K562 (cell line): ENCODE measurements at regions not wholly inside any gene's neighbourhood (a gene's known extent, or its start where the extent isn't known, plus 50 kb on each side); places are given as distances from the start of the nearest gene placed in this dataset.

ENCODE experiments used
- ATAC-seq: fragments of 200-7000 bp; cut with Tn5 transposase; 3 replicates; pipeline ENCODE4 v1.9.1; 2020; ENCODE audit warnings: moderate library complexity
- BruUV-seq: library from RNA; stranded (reverse); fragments of 400-500 nt; replicated peaks from 2 replicates; lab custom pipeline; 2021; lab: Mats Ljungman, UMichigan
- CTCF ChIA-PET: fragments of 300-600 bp; formaldehyde crosslinking; extraction: SDS; loops from one replicate; lab custom pipeline; 2021; ENCODE audit warnings: low intra/inter-chr PET ratio; lab: Yijun Ruan, JAX
- POLR2A ChIA-PET: fragments of 300-600, 350-650 bp; sonication (Branson Sonifier 250); formaldehyde crosslinking; extraction: SDS; loops from one replicate; lab custom pipeline; 2021; ENCODE audit warnings: antibody characterized with exemption, inconsistent platforms; lab: Yijun Ruan, JAX
- DNase-seq, 4 experiments: peaks; one replicate each; pipeline versions ENCODE4 v3.0.0 to v3.0.0-alpha.2; 2011 to 2018; ENCODE audit warnings: low spot score in 3 of 4, mixed read lengths in 3 of 4; ENCODE audit errors: extremely low read depth in 1 of 4
- FAIRE-seq: peaks from 2 replicates; lab custom pipeline; 2011; peaks lifted over from hg19 to GRCh38; lab: Jason Lieb, UNC
- H2AFZ ChIP-seq: 2 replicates; pipeline ENCODE4 v1.6.0; 2011; ENCODE audit warnings: low read depth, low read length, control low read depth, inconsistent platforms
- H3K27ac ChIP-seq: fragments of 200-600 bp; 3 replicates; pipeline ENCODE4 v1.8.0; 2011; ENCODE audit warnings: low read depth, mild to moderate bottlenecking, control low read depth, inconsistent platforms, low read length, moderate library complexity, mixed read lengths; ENCODE audit errors: extremely low read depth
- H3K27me3 ChIP-seq, 2 experiments: fragments of 300-600 bp in 1 of 2; 2 replicates in 1 of 2; 3 replicates in 1 of 2; pipeline versions ENCODE4 v1.6.0 to v1.8.0; 2011; ENCODE audit warnings: inconsistent platforms in 2 of 2, low read length in 2 of 2, mild to moderate bottlenecking in 1 of 2, mixed read lengths in 1 of 2, moderate library complexity in 1 of 2; ENCODE audit not compliant: control insufficient read depth in 2 of 2, insufficient read depth in 2 of 2
- H3K36me3 ChIP-seq: fragments of 300-600 bp; 3 replicates; pipeline ENCODE4 v1.8.0; 2011; ENCODE audit warnings: mild to moderate bottlenecking, low read length, inconsistent platforms; ENCODE audit not compliant: control insufficient read depth, insufficient read depth
- H3K4me1 ChIP-seq, 2 experiments: fragments of 200-600 bp in 1 of 2; replicated peaks in 1 of 2; 2 replicates in 1 of 2; 3 replicates in 1 of 2; pipeline versions ENCODE4 v1.5.1 to v1.8.0; 2011; ENCODE audit warnings: inconsistent platforms in 2 of 2, low read length in 2 of 2, mild to moderate bottlenecking in 1 of 2, mixed read lengths in 1 of 2, moderate library complexity in 1 of 2; ENCODE audit not compliant: control insufficient read depth in 2 of 2, insufficient read depth in 2 of 2
- H3K4me2 ChIP-seq: 2 replicates; pipeline ENCODE4 v1.6.1; 2011; ENCODE audit warnings: low read length, control low read depth, inconsistent platforms, mixed read lengths; ENCODE audit not compliant: insufficient read depth
- H3K4me3 ChIP-seq: fragments of 200-600 bp; sonication (generic), shearing (Covaris generic); 2 replicates; pipeline ENCODE4 v1.5.1; 2016; ENCODE audit warnings: control low read depth, inconsistent platforms
- H3K79me2 ChIP-seq: fragments of 200-600 bp; 3 replicates; pipeline ENCODE4 v1.8.0; 2011; ENCODE audit warnings: low read length, inconsistent platforms; ENCODE audit not compliant: control insufficient read depth, insufficient read depth
- H3K9ac ChIP-seq, 2 experiments: 2 replicates each; pipeline versions ENCODE4 v1.6.0 to v1.6.1; 2011; ENCODE audit warnings: low read depth in 2 of 2, low read length in 2 of 2, control low read depth in 1 of 2, inconsistent platforms in 1 of 2, mild to moderate bottlenecking in 1 of 2, mixed read lengths in 1 of 2; ENCODE audit not compliant: insufficient read depth in 1 of 2
- H3K9me1 ChIP-seq: one replicate; pipeline ENCODE4 v1.6.0; 2011; ENCODE audit warnings: inconsistent platforms, mild to moderate bottlenecking, low read length, moderate library complexity; ENCODE audit not compliant: control insufficient read depth, insufficient read depth
- H3K9me3 ChIP-seq: replicated peaks from 2 replicates; pipeline ENCODE4 v1.5.1; 2011; ENCODE audit warnings: low read depth, low read length, inconsistent platforms; ENCODE audit not compliant: control insufficient read depth, insufficient read depth
- H4K20me1 ChIP-seq: replicated peaks from 2 replicates; pipeline ENCODE4 v1.6.1; 2011; ENCODE audit warnings: low read length, inconsistent platforms, mixed read lengths; ENCODE audit not compliant: control insufficient read depth, insufficient read depth
- MBD2 ChIP-seq: sonication (generic); IDR thresholded peaks from 2 replicates; pipeline ENCODE4 v1.6.1; 2016; ENCODE audit warnings: low read depth, borderline replicate concordance
- SRSF3 ChIP-seq: fragments of 200-400 bp; formaldehyde crosslinking; IDR thresholded peaks from 2 replicates; pipeline ENCODE4 v1.6.1; 2016; ENCODE audit warnings: mild to moderate bottlenecking, low read length, moderate library complexity; ENCODE audit not compliant: insufficient read depth
- ZNF75A ChIP-seq: fragments of 450-650 bp; formaldehyde crosslinking; IDR thresholded peaks from 2 replicates; pipeline ENCODE4 v1.4.0; 2020; ENCODE audit warnings: mild to moderate bottlenecking
- WGBS: fragments of 100-300 bp; shearing (Covaris generic); methylation state at CpG from one replicate; pipeline ENCODE4 v1.1.6; 2016; ENCODE audit warnings: low coverage, mixed read lengths; ENCODE audit not compliant: insufficient coverage; ENCODE audit errors: missing lambda C conversion rate; 5-methylcytosine and 5-hydroxymethylcytosine counted together
- in situ Hi-C: fragments of 300-500 bp; cut with MboI; formaldehyde crosslinking; loops from 4 replicates; pipeline ENCODE4 v1.15.0; 2018; ENCODE audit warnings: inconsistent platforms, mixed read lengths
- intact Hi-C: fragments of 100-400 bp; cut with micrococcal nuclease; formaldehyde crosslinking; loops from 2 replicates; pipeline ENCODE4 v1.14.2; 2022
- TF ChIP-seq, protein P1 (sequence below): fragments of 250-450 bp; sonication (Bioruptor Pico); IDR thresholded peaks from 2 replicates; pipeline ENCODE4 v1.5.0; 2021
- TF ChIP-seq, protein P2 (sequence below): fragments of 450-650 bp; IDR thresholded peaks from 2 replicates; pipeline ENCODE4 v1.6.1; 2016

DNA sequence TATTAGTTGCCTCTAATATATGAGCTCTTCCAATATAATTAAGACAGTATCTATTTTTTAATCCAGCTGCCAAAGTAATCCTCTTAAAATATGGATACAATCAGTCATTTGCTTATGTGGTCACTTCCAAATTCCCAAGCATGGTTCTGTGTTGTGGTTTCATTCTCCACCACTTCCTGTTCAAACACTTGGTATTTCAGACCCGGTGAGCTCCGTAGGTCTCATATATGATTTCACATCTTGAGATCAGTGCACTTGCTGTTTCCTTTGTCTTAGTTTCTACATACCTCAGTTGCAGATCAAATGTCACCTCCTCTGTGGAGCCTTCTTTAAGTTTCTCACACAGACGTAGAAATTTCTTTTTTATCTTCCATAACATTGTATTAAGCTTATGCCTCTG is 254.2 kb downstream of the KCNS3 start:
- Histone ChIP-seq H3K9me3 (no peaks in the 10 kb centered on the region), H3K79me2 (no peaks in the 10 kb centered on the region), H3K27me3 (no peaks in the 10 kb centered on the region), H4K20me1 (no peaks in the 10 kb centered on the region), H3K4me2 (no peak overlapping the region), H3K4me1 (no peaks in the 10 kb centered on the region), H3K27ac (no peak overlapping the region), H3K9me1 (no peaks in the 10 kb centered on the region), H3K36me3 (no peaks in the 10 kb centered on the region), H2AFZ (no peak overlapping the region), H3K9ac (no peak overlapping the region), H3K4me3 (no peak overlapping the region)
- WGBS = 0% methylated on average over 3 of the region's 3 CpGs
- CTCF ChIA-PET = no interaction called here
- FAIRE-seq (no peak), DNase-seq (no peak), ATAC-seq (no peak)
- intact Hi-C loops (no loop called here), in situ Hi-C loops (no loop called here)
- POLR2A ChIA-PET = no interaction called here
- TF ChIP-seq, protein P1, sequence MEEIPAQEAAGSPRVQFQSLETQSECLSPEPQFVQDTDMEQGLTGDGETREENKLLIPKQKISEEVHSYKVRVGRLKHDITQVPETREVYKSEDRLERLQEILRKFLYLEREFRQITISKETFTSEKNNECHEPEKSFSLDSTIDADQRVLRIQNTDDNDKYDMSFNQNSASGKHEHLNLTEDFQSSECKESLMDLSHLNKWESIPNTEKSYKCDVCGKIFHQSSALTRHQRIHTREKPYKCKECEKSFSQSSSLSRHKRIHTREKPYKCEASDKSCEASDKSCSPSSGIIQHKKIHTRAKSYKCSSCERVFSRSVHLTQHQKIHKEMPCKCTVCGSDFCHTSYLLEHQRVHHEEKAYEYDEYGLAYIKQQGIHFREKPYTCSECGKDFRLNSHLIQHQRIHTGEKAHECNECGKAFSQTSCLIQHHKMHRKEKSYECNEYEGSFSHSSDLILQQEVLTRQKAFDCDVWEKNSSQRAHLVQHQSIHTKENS = no peak
- no peak for TF ChIP-seq SRSF3
- TF ChIP-seq, protein P2, sequence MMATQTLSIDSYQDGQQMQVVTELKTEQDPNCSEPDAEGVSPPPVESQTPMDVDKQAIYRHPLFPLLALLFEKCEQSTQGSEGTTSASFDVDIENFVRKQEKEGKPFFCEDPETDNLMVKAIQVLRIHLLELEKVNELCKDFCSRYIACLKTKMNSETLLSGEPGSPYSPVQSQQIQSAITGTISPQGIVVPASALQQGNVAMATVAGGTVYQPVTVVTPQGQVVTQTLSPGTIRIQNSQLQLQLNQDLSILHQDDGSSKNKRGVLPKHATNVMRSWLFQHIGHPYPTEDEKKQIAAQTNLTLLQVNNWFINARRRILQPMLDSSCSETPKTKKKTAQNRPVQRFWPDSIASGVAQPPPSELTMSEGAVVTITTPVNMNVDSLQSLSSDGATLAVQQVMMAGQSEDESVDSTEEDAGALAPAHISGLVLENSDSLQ = no peak
- TF ChIP-seq MBD2 = no peak
- no peak for TF ChIP-seq ZNF75A (CRISPR knock-in tag)
- no TSS peak for BruUV-seq
